IMR-90 (cell line): ENCODE measurements at regions not wholly inside any gene's neighbourhood (a gene's known extent, or its start where the extent isn't known, plus 50 kb on each side); places are given as distances from the start of the nearest gene placed in this dataset.

Experiments
- ATAC-seq: fragments of 200-7000 bp; cut with Tn5 transposase; 2 replicates; pipeline ENCODE4 v1.9.1; 2020; ENCODE audit warnings: low read depth, mild to moderate bottlenecking, moderate library complexity
- BruUV-seq: library from RNA; stranded (reverse); fragments of 400-500 nt; replicated peaks from 2 replicates; lab custom pipeline; 2021; lab: Mats Ljungman, UMichigan
- CTCF ChIA-PET: fragments of 300-600 bp; formaldehyde crosslinking; extraction: SDS; loops from one replicate; lab custom pipeline; 2021; ENCODE audit warnings: antibody characterized with exemption; lab: Yijun Ruan, JAX
- POLR2A ChIA-PET: fragments of 300-600 bp; sonication (Branson Sonifier 250); formaldehyde crosslinking; loops from one replicate; lab custom pipeline; 2022; ENCODE audit warnings: antibody characterized with exemption; ENCODE audit not compliant: unreplicated experiment; lab: Charles Lee
- DNase-seq: peaks from one replicate; pipeline ENCODE4 v3.0.0; 2013
- H2AFZ ChIP-seq: replicated peaks from 2 replicates; pipeline ENCODE3; 2013; ENCODE audit warnings: low read length, mild to moderate bottlenecking; ENCODE audit not compliant: poor library complexity
- H2AK5ac ChIP-seq: 2 replicates; pipeline ENCODE4 v1.6.1; 2013; ENCODE audit warnings: low read depth, low read length, inconsistent platforms
- H2AK9ac ChIP-seq: replicated peaks from 2 replicates; pipeline ENCODE3; 2013; ENCODE audit warnings: mild to moderate bottlenecking, low read depth, low read length, moderate library complexity; ENCODE audit not compliant: poor library complexity
- H2BK120ac ChIP-seq: 2 replicates; pipeline ENCODE4 v1.6.1; 2013; ENCODE audit warnings: low read depth, low read length, inconsistent platforms
- H2BK15ac ChIP-seq: 3 replicates; pipeline ENCODE4 v1.6.1; 2013; ENCODE audit warnings: low read depth, low read length, inconsistent platforms
- H2BK20ac ChIP-seq: 2 replicates; pipeline ENCODE4 v1.6.1; 2013; ENCODE audit warnings: low read depth, mild to moderate bottlenecking, inconsistent platforms, low read length, moderate library complexity
- H2BK5ac ChIP-seq: 2 replicates; pipeline ENCODE4 v1.6.1; 2013; ENCODE audit warnings: mild to moderate bottlenecking, low read depth, low read length, inconsistent platforms; ENCODE audit not compliant: poor library complexity, severe bottlenecking
- H3K14ac ChIP-seq: replicated peaks from 2 replicates; pipeline ENCODE4 v1.6.1; 2013; ENCODE audit warnings: low read depth, low read length, inconsistent platforms
- H3K18ac ChIP-seq: 2 replicates; pipeline ENCODE4 v1.6.1; 2013; ENCODE audit warnings: low read depth, low read length, control low read depth
- H3K23ac ChIP-seq: 2 replicates; pipeline ENCODE4 v1.6.1; 2013; ENCODE audit warnings: low read depth, low read length, inconsistent platforms
- H3K27ac ChIP-seq: 2 replicates; pipeline ENCODE4 v1.5.1; 2013; ENCODE audit warnings: mild to moderate bottlenecking, control low read depth, low read length; ENCODE audit not compliant: insufficient read depth
- H3K27me3 ChIP-seq: 2 replicates; pipeline ENCODE4 v1.6.1; 2013; ENCODE audit warnings: low read length; ENCODE audit not compliant: control insufficient read depth, insufficient read depth
- H3K36me3 ChIP-seq: 2 replicates; pipeline ENCODE4 v1.6.1; 2013; ENCODE audit warnings: low read length, mixed read lengths; ENCODE audit not compliant: control insufficient read depth, insufficient read depth
- H3K4ac ChIP-seq: 2 replicates; pipeline ENCODE4 v1.6.1; 2013; ENCODE audit warnings: low read depth, low read length, inconsistent platforms
- H3K4me1 ChIP-seq: 2 replicates; pipeline ENCODE4 v1.6.1; 2013; ENCODE audit warnings: low read length, mixed read lengths; ENCODE audit not compliant: control insufficient read depth, insufficient read depth
- H3K4me2 ChIP-seq: 2 replicates; pipeline ENCODE4 v1.6.1; 2013; ENCODE audit warnings: low read depth, mild to moderate bottlenecking, control low read depth, low read length, moderate library complexity
- H3K4me3 ChIP-seq: 2 replicates; pipeline ENCODE4 v1.5.1; 2013; ENCODE audit warnings: low read depth, mild to moderate bottlenecking, control low read depth, low read length, moderate library complexity; ENCODE audit not compliant: insufficient read depth
- H3K56ac ChIP-seq: 2 replicates; pipeline ENCODE4 v1.6.1; 2013; ENCODE audit warnings: low read length, inconsistent platforms; ENCODE audit not compliant: insufficient read depth; ENCODE audit errors: extremely low read depth
- H3K79me1 ChIP-seq, 2 experiments: 2 replicates each; pipeline ENCODE4 v1.6.1; 2013; ENCODE audit warnings: low read length in 2 of 2, inconsistent platforms in 1 of 2, low read depth in 1 of 2
- H3K9ac ChIP-seq: 2 replicates; pipeline ENCODE4 v1.6.1; 2013; ENCODE audit warnings: low read depth, low read length, control low read depth
- H3K9me1 ChIP-seq: 2 replicates; pipeline ENCODE4 v1.6.1; 2013; ENCODE audit warnings: low read length, inconsistent platforms; ENCODE audit not compliant: insufficient read depth
- H3K9me3 ChIP-seq: 2 replicates; pipeline ENCODE4 v1.6.1; 2013; ENCODE audit warnings: low read length; ENCODE audit not compliant: control insufficient read depth, insufficient read depth
- H4K20me1 ChIP-seq: 2 replicates; pipeline ENCODE4 v1.6.1; 2013; ENCODE audit warnings: low read length, inconsistent platforms; ENCODE audit not compliant: insufficient read depth
- H4K5ac ChIP-seq: 2 replicates; pipeline ENCODE4 v1.6.1; 2013; ENCODE audit warnings: mild to moderate bottlenecking, low read depth, low read length, control low read depth
- H4K8ac ChIP-seq, 2 experiments: 2 replicates each; pipeline ENCODE4 v1.6.1; 2013; ENCODE audit warnings: low read depth in 2 of 2, low read length in 2 of 2, control low read depth in 1 of 2, inconsistent platforms in 1 of 2
- H4K91ac ChIP-seq: 2 replicates; pipeline ENCODE4 v1.6.1; 2013; ENCODE audit warnings: low read depth, low read length, inconsistent platforms; ENCODE audit not compliant: insufficient read depth
- BHLHE40 ChIP-seq: fragments of 150-350 bp; IDR thresholded peaks from 2 replicates; pipeline ENCODE4 v1.6.1; 2016; ENCODE audit warnings: mild to moderate bottlenecking, low read depth, low read length
- CEBPB ChIP-seq: IDR thresholded peaks from 2 replicates; pipeline ENCODE4 v1.6.1; 2012; ENCODE audit warnings: low read depth, low read length, improper control_type of control experiment
- CHD1 ChIP-seq: IDR thresholded peaks from 2 replicates; pipeline ENCODE4 v1.6.1; 2012; ENCODE audit warnings: low read depth, low read length, improper control_type of control experiment
- MAZ ChIP-seq: IDR thresholded peaks from 2 replicates; pipeline ENCODE4 v1.6.1; 2012; ENCODE audit warnings: low read depth, mild to moderate bottlenecking, low read length, improper control_type of control experiment, moderate library complexity, borderline replicate concordance
- POLR2A ChIP-seq: IDR thresholded peaks from 2 replicates; pipeline ENCODE4 v1.6.1; 2012; ENCODE audit warnings: mild to moderate bottlenecking, low read depth, low read length
- WGBS, 2 experiments: methylation state at CpG; one replicate each; pipeline versions ENCODE4 v1.1.5 to v1.1.7; 2013; ENCODE audit warnings: missing lambda C conversion rate in 2 of 2; ENCODE audit not compliant: insufficient read length in 1 of 2; ENCODE audit errors: extremely low coverage in 2 of 2; 5-methylcytosine and 5-hydroxymethylcytosine counted together
- dilution Hi-C: fragments of 300-500 bp; cut with HindIII; formaldehyde crosslinking; loops from one replicate; pipeline ENCODE4 v1.14.3; 2018; ENCODE audit warnings: low sequenced_read_pairs; ENCODE audit not compliant: unreplicated experiment
- in situ Hi-C: fragments of 300-500 bp; cut with MboI; formaldehyde crosslinking; loops from 3 replicates; pipeline ENCODE4 v1.14.3; 2019; ENCODE audit warnings: low sequenced_read_pairs, inconsistent platforms, mixed read lengths
- intact Hi-C: fragments of 100-400 bp; cut with micrococcal nuclease; formaldehyde crosslinking; loops from 2 replicates; pipeline ENCODE4 v1.10.0; 2022

DNA sequence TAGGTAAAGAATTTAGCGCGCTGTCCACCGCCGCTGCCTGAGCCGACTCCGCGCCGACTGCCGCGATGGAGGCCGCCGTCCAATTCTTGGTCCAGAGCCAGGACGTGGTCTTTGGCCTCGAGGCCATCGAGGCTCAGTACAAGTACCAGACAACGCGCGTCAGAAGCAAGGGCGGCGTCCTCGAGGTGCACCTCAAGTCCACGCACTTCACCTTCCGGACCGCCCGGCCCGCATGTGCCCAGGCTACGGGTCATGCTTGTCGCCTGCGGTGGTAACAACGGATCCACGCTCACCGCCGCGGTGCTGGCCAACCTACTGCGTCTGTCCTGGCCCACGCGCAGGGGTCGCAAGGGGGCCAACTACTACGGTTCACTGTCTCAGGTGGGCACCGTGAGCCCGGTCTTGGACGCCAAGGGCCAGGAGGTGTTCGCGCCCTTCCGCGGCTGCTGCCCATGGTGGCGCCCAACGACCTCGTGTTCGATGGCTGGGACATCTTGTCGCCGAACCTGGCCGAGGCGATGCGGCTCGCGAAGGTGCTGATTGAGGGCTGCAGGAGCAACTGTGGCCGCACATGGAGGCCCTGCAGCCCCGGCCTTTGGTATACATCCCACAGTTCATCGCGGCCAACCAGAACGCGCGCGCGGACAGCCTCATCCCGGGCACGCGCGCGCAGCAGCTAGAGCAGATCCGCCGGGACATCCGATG, 128.0 kb downstream of the ANAPC4 start:
- no peak overlapping the region for H2BK5ac ChIP-seq
- H3K18ac ChIP-seq = no peak overlapping the region
- in situ Hi-C loops (no loop called here), intact Hi-C loops (no loop called here), dilution Hi-C loops (no loop called here)
- no peaks in the 10 kb centered on the region for H3K79me1 ChIP-seq
- H3K56ac ChIP-seq = no peak overlapping the region
- no peak overlapping the region for H3K4me2 ChIP-seq
- H2BK20ac ChIP-seq = no peak overlapping the region
- H2BK120ac ChIP-seq = no peak overlapping the region
- H3K4me1 ChIP-seq = no peaks in the 10 kb centered on the region
- no peak overlapping the region for H2AFZ ChIP-seq
- no peak for TF ChIP-seq BHLHE40
- no peak for TF ChIP-seq POLR2A
- TF ChIP-seq MAZ = no peak
- TF ChIP-seq CHD1 = no peak
- no peak for TF ChIP-seq CEBPB
- H3K27ac ChIP-seq = no peak overlapping the region
- no peak overlapping the region for H4K5ac ChIP-seq
- H4K91ac ChIP-seq = no peak overlapping the region
- ChIA-PET POLR2A (no interaction called here), CTCF (no interaction called here)
- H3K9me3 ChIP-seq = peaks cover 2% of the 10 kb centered on the region; the same call in 1 of the 2 replicates
- H3K23ac ChIP-seq = no peak overlapping the region
- no peak overlapping the region for H2AK9ac ChIP-seq
- no TSS peak for BruUV-seq
- no peaks in the 10 kb centered on the region for H3K36me3 ChIP-seq
- H2BK15ac ChIP-seq = no peak overlapping the region
- no peaks in the 10 kb centered on the region for H3K9me1 ChIP-seq
- no peak for ATAC-seq
- DNase-seq = no peak
- H4K20me1 ChIP-seq = no peaks in the 10 kb centered on the region
- no peak overlapping the region for H4K8ac ChIP-seq
- H3K9ac ChIP-seq = no peak overlapping the region
- H3K14ac ChIP-seq = no peak overlapping the region
- no peak overlapping the region for H3K4ac ChIP-seq
- H2AK5ac ChIP-seq = no peak overlapping the region
- H3K4me3 ChIP-seq = no peak overlapping the region
- no peaks in the 10 kb centered on the region for H3K27me3 ChIP-seq
- 91% methylated on average over 67 of the region's 74 CpGs; no CpG with 5 or more reads in 1 of the 2 experiments for WGBS, 2 experiments
